Peyer's patch (tissue), 4 donors: ENCODE measurements at regions not wholly inside any gene's neighbourhood (a gene's known extent, or its start where the extent isn't known, plus 50 kb on each side); places are given as distances from the start of the nearest gene placed in this dataset.

Experiments
- POLR2A ChIP-seq, 2 donors: fragments of 450-650 bp; IDR thresholded peaks; one replicate each; pipeline ENCODE4 v1.5.1; 2017; ENCODE audit warnings: antibody characterized with exemption in 2 of 2, mild to moderate bottlenecking in 2 of 2, moderate library complexity in 2 of 2
- TF ChIP-seq, protein P1 (sequence below), 6 experiments: fragments of 450-650 bp in 4 of 6; fragments of 200-600 bp in 2 of 6; sonication (generic) in 1 of 6; IDR thresholded peaks; one replicate each; pipeline ENCODE4 v1.5.1; 2017 to 2019; ENCODE audit warnings: antibody characterized with exemption in 6 of 6, mild to moderate bottlenecking in 3 of 6, moderate library complexity in 1 of 6

- TF ChIP-seq, protein P1, sequence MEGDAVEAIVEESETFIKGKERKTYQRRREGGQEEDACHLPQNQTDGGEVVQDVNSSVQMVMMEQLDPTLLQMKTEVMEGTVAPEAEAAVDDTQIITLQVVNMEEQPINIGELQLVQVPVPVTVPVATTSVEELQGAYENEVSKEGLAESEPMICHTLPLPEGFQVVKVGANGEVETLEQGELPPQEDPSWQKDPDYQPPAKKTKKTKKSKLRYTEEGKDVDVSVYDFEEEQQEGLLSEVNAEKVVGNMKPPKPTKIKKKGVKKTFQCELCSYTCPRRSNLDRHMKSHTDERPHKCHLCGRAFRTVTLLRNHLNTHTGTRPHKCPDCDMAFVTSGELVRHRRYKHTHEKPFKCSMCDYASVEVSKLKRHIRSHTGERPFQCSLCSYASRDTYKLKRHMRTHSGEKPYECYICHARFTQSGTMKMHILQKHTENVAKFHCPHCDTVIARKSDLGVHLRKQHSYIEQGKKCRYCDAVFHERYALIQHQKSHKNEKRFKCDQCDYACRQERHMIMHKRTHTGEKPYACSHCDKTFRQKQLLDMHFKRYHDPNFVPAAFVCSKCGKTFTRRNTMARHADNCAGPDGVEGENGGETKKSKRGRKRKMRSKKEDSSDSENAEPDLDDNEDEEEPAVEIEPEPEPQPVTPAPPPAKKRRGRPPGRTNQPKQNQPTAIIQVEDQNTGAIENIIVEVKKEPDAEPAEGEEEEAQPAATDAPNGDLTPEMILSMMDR (IDR thresholded peaks at IDR 0.05): no peak
- TF ChIP-seq POLR2A (IDR thresholded peaks at IDR 0.05): no peak
Observed at GRCh38 chr3:163048881-163049280, 1552.3 kb downstream of the OTOL1 start.
